ENCODE measurements at regions not wholly inside any gene's neighbourhood (a gene's known extent, or its start where the extent isn't known, plus 50 kb on each side); places are given as distances from the start of the nearest gene placed in this dataset.
"Not testable (repeated sequence)": the region's sequence is repeated elsewhere in the genome, so short reads cannot be mapped to it uniquely, and the experiment has no call there.

- ATAC-seq (ENCODE audit: low FRiP score) (no peak), DNase-seq (ENCODE audit: low spot score) (no peak)
- TF ChIP-seq CTCF (IDR thresholded peaks at IDR 0.05), result no peak
Measured at GRCh38 chr4:137881641-137882040, 349.3 kb upstream of the PCDH18 start.

- not testable (repeated sequence) for DNase-seq (ENCODE audit: low spot score); ATAC-seq (ENCODE audit: low FRiP score)
Measured at GRCh38 chr4:137868067-137868466, 335.8 kb upstream of the PCDH18 start.

GRCh38 chr4:137866671-137867070 lies 334.4 kb upstream of the PCDH18 start:
- ATAC-seq (ENCODE audit: low FRiP score), result no peak
- no peak for TF ChIP-seq CTCF (IDR thresholded peaks at IDR 0.05)
- DNase-seq (ENCODE audit: low spot score), result no peak

DNA sequence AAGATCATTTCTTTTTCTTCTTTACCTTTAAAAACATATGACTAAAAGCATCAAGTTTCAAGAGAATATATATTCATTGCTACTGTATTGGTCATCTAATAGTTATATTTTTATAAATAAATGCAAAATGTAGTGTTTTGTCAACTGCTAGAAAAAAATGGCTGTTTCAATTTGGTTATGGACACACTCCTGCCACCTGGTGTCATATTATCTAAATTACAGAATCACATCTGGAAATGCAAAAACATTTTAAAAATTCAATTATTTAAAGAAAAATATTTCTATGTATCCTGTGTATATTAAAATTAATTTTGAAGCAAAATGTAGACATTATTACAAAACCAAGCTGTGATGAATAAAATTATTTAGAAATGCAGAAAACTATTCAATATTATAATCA lies 329.4 kb upstream of the PCDH18 start:
- ATAC-seq (ENCODE audit: low FRiP score) (no peak), DNase-seq (ENCODE audit: low spot score) (no peak)
- no peak for TF ChIP-seq CTCF (IDR thresholded peaks at IDR 0.05)

GRCh38 chr4:137853424-137853823 lies 321.1 kb upstream of the PCDH18 start:
- no peak for TF ChIP-seq CTCF (IDR thresholded peaks at IDR 0.05)
- DNase-seq (ENCODE audit: low spot score) (no peak), ATAC-seq (ENCODE audit: low FRiP score) (no peak)

DNA sequence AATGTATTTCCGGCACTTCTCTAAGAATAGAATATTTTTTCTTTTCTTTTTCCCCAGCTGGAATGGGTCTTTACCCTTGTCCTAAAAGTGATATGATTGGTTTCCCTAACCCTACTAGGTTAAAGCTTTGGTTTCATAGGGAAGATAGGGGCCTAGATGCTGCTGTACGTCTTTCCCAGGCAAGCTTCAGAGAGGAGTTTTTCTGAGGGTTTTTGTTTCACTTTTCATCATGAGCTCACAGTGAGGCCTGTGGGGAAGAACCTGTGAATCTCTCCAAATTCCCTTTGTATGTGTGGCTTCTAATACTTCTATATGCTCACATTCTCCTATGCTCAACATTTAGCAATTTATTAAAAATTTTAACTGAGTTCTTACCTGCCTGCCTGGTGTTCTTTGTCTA lies 320.0 kb upstream of the PCDH18 start:
- DNase-seq (ENCODE audit: low spot score), result no peak
- ATAC-seq (ENCODE audit: low FRiP score), result no peak
- no peak for TF ChIP-seq CTCF (IDR thresholded peaks at IDR 0.05)

- no peak for DNase-seq (ENCODE audit: low spot score)
- no peak for TF ChIP-seq CTCF (IDR thresholded peaks at IDR 0.05)
- ATAC-seq (ENCODE audit: low FRiP score), result no peak
Measured at GRCh38 chr4:137851435-137851834, 319.1 kb upstream of the PCDH18 start.

DNA sequence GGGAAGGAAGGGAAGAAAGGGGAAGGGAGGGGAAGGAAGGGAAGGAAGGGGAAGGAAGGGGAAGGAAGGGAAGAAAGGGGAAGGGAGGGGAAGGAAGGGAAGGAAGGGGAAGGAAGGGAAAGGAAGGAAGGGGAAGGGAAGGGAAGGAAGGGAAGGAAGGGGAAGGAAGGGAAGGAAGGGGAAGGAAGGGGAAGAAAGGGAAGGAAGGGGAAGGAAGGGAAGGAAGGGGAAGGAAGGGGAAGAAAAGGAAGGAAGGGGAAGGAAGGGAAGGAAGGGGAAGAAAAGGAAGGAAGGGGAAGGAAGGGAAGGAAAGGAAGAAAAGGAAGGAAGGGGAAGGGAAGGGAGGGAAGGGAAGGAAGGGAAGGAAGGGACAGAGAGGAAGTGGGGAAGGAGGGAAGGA lies 295.7 kb upstream of the PCDH18 start:
- DNase-seq (ENCODE audit: low spot score); ATAC-seq (ENCODE audit: low FRiP score): not testable (repeated sequence)

Measured in omental fat pad (tissue), 3 donors.